ENCODE measurements at regions not wholly inside any gene's neighbourhood (a gene's known extent, or its start where the extent isn't known, plus 50 kb on each side); places are given as distances from the start of the nearest gene placed in this dataset.

GRCh38 chr1:208298593-208299269, 54.5 kb upstream of the PLXNA2 start:
- DNase-seq, result no peak

DNA sequence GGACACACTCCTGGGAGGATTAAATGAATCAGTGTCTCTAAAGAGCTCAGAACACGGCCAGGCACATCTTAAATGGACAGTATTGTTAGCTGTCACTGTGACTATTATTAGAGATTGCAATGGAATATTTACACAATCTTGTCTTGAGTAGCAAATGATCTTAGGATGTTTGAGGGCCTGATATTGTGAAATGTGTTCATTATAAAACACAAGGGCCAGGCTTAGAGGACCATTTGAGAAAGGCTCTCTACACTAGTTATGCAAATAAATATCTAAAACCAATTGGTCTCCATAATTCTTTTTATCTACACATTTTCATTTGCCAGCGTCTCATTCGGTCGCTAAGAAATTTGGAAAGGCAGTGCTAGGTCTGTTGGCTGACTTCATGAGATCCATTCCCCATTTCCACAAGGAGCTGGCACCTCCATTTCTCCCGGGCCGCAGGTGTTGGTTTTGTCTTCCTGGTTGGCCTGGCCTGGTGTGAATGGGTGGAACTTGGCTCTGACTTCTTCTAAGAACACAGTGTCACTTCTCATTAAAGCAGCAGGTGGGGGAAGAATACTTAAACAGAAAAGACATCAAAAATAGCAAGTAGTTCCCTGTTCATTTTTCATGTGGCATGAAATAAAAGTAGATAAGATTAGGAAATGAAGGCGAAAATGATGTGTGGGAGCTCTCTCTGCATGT, 56.0 kb upstream of the PLXNA2 start:
- no peak for DNase-seq

DNA sequence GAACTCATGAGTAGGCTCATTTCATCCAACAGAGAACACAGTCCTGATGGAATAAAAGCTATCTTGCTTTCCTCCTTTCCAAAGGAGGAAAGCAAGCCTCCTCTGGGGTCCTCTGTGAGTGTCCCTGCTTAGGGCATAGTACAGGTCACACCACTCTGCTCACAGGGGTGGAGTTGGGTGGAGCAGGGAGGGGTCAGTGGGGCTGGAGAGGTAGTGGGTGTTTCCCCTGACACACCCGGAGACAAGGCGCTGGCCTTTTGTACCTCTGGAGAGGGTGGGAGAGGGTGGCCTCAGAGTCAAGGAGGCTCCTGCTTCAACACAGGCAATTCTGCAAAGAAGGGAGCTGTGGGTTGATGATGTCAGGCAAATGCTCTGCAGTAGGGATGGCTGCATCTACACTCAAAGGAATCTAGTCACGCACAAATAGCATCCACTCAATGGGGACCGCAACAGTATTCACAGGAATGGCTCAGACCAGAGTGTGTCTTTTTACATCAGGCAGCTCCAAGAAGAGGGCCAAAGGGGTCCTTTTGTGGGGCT, 58.6 kb upstream of the PLXNA2 start:
- DNase-seq, result no peak

- no peak for DNase-seq
Observed at GRCh38 chr1:208303743-208304712, 59.8 kb upstream of the PLXNA2 start.

GRCh38 chr1:208308221-208308620, 64.0 kb upstream of the PLXNA2 start:
- DNase-seq, result no peak

GRCh38 chr1:208309771-208310170, 65.6 kb upstream of the PLXNA2 start:
- no peak for DNase-seq

DNA sequence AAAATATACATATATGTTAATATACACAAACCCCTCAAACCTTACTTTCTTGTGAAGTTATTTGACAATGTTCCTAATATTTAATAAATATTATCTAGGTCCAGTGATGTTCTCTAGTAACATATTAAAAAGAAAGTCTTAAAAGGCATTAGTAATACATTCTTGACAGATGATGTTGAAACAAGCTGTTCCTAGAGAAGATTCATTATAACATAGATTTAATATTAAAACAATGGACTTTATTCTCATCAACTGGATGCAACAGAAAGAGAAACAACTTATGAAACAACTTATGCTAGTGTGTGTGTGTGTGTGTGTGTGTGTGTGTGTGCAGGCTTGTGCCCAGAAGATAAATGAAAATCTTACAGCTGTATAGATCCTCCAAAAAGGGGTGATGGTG, 68.5 kb upstream of the PLXNA2 start:
- DNase-seq, result no peak

DNA sequence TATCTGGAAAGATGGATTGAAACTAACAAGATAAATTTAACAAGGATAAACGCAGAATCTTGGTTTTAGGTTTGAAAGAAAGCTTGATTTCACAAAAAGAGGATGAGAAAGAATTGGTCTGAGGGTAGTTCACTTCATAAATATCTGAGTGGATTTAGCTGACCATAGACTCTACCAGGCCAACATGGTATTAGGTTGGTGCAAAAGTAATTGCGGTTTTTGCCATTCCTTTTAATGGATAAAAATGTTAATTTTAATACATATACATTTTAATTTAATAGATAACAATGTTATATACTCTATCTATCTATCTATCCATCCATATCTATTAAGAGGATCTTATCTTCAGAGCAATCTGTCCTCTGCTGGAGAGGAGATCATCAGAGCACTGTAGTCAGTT, 70.2 kb upstream of the PLXNA2 start:
- DNase-seq, result no peak

DNA sequence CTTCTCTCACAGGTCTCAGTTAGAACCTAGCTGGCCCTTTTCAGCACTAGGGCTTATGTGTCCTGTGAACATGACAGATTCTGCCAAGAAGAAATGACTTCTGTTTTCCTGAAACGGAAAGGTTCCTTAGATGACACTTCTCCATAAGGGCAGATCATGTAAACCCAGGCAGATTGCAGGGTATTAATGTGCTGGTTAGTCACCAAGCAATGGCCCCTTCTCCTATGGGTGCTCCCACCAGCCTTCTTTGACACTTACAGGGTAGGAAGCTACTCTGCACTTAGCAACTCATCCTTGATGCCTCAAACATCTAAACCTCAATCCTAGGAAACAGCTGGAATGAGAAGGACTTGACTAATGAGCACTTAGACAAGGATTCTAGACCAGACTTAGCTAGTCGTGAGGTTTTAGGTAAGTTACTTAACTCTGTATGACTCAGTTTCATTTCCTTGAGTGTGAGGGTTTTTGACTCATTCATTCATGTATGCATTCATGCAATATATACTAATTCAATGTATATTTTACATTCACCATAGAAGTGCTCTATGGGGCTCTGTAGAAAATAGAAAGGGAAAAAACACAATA, 74.1 kb upstream of the PLXNA2 start:
- DNase-seq, result no peak

DNA sequence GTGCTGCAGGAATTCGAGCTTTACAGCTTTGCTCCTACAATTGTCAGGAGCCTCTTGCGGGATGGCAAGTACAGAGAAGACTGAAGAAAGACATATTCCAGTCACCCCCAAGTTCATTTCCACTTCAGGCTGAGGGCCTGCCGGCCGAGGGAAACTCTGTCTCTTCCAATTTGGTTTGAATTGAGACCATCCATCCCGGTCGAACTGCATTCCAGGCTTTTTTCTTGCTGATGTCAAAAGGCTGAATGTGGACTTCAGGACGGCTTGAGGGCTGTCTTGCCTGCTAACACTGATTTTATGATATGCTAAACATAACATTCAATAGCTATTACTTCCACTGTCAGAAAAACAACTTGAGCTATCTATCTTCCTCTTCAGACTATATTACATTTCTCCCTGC, 79.8 kb upstream of the PLXNA2 start:
- no peak for DNase-seq

DNA sequence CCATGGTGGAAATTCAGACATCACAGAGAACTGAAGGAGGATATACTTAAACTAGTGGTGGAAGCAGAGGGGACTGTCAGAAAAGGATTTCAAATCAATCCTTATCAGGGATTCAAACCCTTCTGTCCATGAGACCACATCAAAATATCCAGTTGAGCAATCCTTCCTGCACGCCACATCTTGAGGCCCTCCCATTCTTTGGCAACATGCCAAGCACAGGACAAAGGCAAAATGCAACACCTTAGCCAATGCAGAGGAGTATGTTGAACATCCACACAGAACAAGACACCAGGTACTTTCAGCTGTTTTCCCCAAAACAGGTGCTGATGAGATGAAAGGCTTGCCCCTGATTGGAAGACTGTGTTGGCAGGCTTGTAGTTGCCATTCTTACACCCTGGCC, 81.8 kb upstream of the PLXNA2 start:
- DNase-seq, result no peak

DNA sequence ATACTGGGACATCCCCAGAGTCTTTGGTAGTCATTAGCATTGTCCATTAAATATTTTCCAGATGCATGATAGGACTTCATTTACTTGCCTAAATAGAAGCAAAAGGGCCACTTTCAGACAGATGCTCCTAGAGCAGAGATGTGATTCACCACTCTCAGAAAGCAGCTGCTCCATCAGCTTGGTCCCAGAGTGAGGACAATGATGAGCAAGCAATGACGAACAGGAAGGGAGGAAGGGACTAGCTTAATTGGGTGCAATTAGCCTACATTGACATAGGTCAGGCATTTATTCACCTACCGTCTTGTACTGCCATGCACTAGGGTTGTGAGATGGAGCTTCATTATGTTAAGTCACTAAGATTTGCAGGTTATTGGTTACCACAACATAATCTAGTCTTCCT, 85.1 kb upstream of the PLXNA2 start:
- DNase-seq, result no peak

DNA sequence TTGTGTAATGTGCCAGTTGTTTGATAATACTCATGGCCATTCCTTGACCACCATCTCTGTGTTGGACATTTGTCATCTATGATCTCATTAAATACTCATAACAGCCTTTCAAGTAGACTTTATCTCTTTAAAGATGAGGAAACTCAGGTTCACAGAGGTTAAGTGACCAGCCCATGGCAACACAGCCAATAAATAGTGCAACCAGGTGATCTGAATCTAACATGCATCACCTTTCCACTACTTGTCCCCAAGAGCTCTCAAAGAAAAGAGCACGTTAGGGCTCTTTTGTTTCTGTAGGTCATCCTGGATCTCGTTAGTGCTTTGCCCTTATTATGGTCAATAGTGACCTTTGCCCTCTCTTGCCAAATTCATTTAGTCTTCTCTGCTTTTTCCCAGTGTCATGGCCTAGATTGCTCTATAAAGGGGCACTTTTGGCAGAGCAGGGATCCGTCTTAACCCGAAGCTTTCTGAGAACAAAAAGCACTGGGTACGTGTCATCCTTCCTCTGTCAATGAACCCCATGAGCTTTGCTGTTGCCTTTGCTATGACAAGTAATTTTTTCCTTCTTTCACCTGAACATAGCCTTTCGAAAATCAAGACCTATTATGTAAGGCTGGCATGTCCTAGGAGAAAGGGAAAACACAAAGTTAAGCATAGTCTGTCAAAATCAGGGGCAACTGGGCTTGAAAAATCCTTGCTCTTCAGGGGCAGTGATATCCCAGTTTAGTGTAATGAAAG, 88.0 kb upstream of the PLXNA2 start:
- no peak for DNase-seq

DNA sequence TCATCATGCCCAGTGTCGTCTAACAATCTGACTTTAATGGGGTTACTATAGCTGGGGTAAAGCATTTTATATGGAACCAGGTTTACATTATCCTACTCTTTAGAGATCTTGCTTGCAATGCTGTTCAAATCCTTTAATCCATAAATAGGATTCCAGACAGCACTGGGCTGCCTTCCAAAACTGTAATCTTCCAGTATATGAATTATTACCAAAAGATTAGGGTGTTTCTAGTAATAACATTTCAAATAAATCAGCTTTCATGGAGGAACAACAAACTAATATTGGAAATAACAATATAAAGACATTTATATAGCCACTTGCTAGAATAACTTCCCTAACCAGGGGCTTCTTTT, 88.6 kb upstream of the PLXNA2 start:
- no peak for DNase-seq

DNA sequence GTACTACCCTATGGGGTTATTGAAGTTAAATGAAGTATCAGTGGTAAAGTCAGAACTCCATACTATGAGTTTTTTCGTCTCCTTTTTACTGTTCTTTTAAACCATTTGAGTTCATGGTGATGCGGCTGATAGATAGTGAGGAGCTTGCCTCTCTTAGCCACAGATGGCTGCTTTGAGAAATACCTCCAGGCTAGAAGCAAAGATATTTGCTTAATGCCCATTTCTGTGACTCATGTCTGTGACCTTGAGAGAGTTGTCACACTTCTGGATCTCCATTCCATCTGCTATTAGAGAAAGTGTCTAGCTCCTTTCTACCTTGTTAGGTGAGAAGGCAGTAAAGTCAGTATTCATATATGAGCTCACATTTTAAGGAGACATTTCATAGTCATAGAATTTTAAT, 89.5 kb upstream of the PLXNA2 start:
- no peak for DNase-seq

GRCh38 chr1:208335371-208336136, 91.4 kb upstream of the PLXNA2 start:
- no peak for DNase-seq

DNA sequence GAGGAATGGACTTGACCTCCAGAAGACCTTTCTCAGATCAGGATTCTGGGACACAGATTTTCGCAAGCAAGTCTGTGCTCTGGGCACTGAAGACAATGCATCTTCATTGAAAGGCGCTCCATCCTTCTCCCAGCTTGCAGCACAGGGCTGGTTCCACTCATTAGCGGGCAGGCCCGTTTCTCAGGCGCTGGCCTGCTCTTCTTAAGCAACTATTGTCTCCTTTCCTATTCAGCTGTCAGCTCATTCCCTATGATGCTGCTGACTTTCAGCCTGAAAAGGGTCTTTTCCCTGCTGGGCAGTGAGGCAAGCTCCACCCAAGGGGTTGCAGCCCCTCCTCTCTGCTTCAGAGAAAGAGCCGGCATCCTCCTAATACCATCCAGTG, 91.9 kb upstream of the PLXNA2 start:
- no peak for DNase-seq

- DNase-seq, result no peak
Observed at GRCh38 chr1:208339911-208340310, 95.7 kb upstream of the PLXNA2 start.

DNA sequence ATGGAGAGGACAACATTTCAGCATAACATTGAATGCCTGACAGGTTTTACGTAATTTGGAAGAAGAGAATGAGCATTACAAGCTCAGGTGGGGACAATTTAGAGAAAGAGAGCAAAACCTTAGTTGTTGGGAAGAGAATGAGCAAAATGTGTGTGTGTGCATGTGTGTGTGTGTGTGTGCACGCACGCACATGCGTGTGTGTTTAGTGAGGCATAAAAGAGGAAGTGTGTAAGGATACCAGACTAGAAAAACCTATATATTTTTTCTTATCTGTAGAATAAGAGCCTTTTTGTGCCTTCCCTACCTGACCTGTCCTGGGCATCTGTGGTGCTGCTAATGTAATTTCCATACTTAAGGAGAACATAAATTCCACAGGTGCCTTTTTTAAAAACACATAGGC, 99.0 kb upstream of the PLXNA2 start:
- DNase-seq, result no peak

GRCh38 chr1:208344202-208344857, 100.1 kb upstream of the PLXNA2 start:
- peak; percentile 17 for DNase-seq

DNA sequence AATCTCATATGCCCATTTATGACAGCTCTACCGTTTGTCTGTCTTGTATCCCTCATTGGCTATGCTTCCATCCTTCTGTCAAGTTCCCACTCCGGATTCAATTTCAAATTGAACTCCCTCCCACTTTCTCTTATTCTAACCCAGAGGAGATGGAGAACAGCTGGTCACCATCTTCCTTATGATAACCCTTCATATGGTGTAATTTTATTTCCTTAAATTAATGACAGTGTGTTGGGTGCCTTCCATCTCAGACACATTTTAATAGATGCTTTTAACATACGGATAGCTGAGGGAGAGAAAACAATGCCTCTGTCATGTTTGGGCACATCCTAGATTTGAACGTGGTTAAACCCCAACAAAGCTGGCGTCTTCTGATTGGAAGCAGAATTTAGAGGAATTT, 103.0 kb upstream of the PLXNA2 start:
- DNase-seq, result no peak

Data from right hindlimb (tissue), 1 donor.